ENCODE measurements at regions not wholly inside any gene's neighbourhood (a gene's known extent, or its start where the extent isn't known, plus 50 kb on each side); places are given as distances from the start of the nearest gene placed in this dataset.

GRCh38 chr3:137612291-137612690, 151.8 kb upstream of the SOX14 start:
- Histone ChIP-seq H3K27ac (ENCODE audit: insufficient read depth, low read length) (no peak overlapping the region), H3K4me3 (ENCODE audit: insufficient read depth, low read depth, low read length) (no peak overlapping the region), H3K56ac (ENCODE audit: extremely low read depth, insufficient read depth, low read length) (no peak overlapping the region), H2AK9ac (replicated peaks; ENCODE audit: low read depth, low read length, poor library complexity) (no peak overlapping the region), H2AK5ac (ENCODE audit: low read depth, low read length) (no peak overlapping the region), H3K4ac (ENCODE audit: low read depth, low read length) (no peak overlapping the region), H3K36me3 (ENCODE audit: control insufficient read depth, insufficient read depth, low read length) (no peaks in the 10 kb centered on the region), H4K20me1 (ENCODE audit: insufficient read depth, low read length) (no peaks in the 10 kb centered on the region), H3K23ac (ENCODE audit: low read depth, low read length) (no peak overlapping the region), H3K27me3 (ENCODE audit: control insufficient read depth, insufficient read depth, low read length) (no peaks in the 10 kb centered on the region), H2BK15ac (ENCODE audit: low read depth, low read length) (no peak overlapping the region), H3K14ac (replicated peaks; ENCODE audit: low read depth, low read length) (no peak overlapping the region), H2BK5ac (ENCODE audit: low read depth, low read length, poor library complexity, severe bottlenecking) (no peak overlapping the region), H4K8ac (ENCODE audit: low read depth in 2 of 2, low read length in 2 of 2) (no peak overlapping the region), H3K9me1 (ENCODE audit: insufficient read depth, low read length) (no peaks in the 10 kb centered on the region), H4K91ac (ENCODE audit: insufficient read depth, low read depth, low read length) (no peak overlapping the region), H2BK120ac (ENCODE audit: low read depth, low read length) (no peak overlapping the region), H2BK20ac (ENCODE audit: low read depth, low read length) (no peak overlapping the region), H3K79me1 (ENCODE audit: low read depth in 1 of 2, low read length in 2 of 2) (no peaks in the 10 kb centered on the region), H3K9me3 (ENCODE audit: control insufficient read depth, insufficient read depth, low read length) (peaks cover 7% of the 10 kb centered on the region), H2AFZ (replicated peaks; ENCODE audit: low read length, poor library complexity) (no peak overlapping the region), H3K4me2 (ENCODE audit: low read depth, low read length) (no peak overlapping the region), H3K9ac (ENCODE audit: low read depth, low read length) (no peak overlapping the region), H4K5ac (ENCODE audit: low read depth, low read length) (no peak overlapping the region), H3K4me1 (ENCODE audit: control insufficient read depth, insufficient read depth, low read length) (no peaks in the 10 kb centered on the region), H3K18ac (ENCODE audit: low read depth, low read length) (no peak overlapping the region)
- WGBS, 2 experiments (ENCODE audit: extremely low coverage in 2 of 2, insufficient read length in 1 of 2): 0% methylated on average over 1 of the region's 3 CpGs; no CpG with 5 or more reads in 1 of the 2 experiments
- dilution Hi-C loops (cut with HindIII; ENCODE audit: low sequenced_read_pairs, unreplicated experiment) (no loop called here), intact Hi-C loops (cut with micrococcal nuclease) (no loop called here), in situ Hi-C loops (cut with MboI; ENCODE audit: low sequenced_read_pairs) (no loop called here)
- no TSS peak for BruUV-seq (replicated peaks)
- TF ChIP-seq MXI1 (IDR thresholded peaks at IDR 0.05; ENCODE audit: borderline replicate concordance, low read depth, low read length) (no peak), NFE2L2 (IDR thresholded peaks at IDR 0.05; ENCODE audit: low read depth, low read length) (no peak), CHD1 (IDR thresholded peaks at IDR 0.05; ENCODE audit: low read depth, low read length) (no peak), BHLHE40 (IDR thresholded peaks at IDR 0.05; ENCODE audit: low read depth, low read length) (no peak), MAFK (IDR thresholded peaks at IDR 0.05; ENCODE audit: low read depth, low read length) (no peak), MAZ (IDR thresholded peaks at IDR 0.05; ENCODE audit: borderline replicate concordance, low read depth, low read length) (no peak), FOS (IDR thresholded peaks at IDR 0.05; ENCODE audit: low read depth, low read length) (no peak), CEBPB (IDR thresholded peaks at IDR 0.05; ENCODE audit: low read depth, low read length) (no peak), ELK1 (IDR thresholded peaks at IDR 0.05; ENCODE audit: borderline replicate concordance, low read depth, low read length) (no peak)
- CTCF ChIA-PET: no interaction called here
- ATAC-seq (ENCODE audit: low read depth) (no peak), DNase-seq (no peak)
- POLR2A ChIA-PET (ENCODE audit: unreplicated experiment): no interaction called here
